CD4-positive, alpha-beta T cell treated with Interleukin-4 for 4 hours (primary cell): ENCODE measurements at regions not wholly inside any gene's neighbourhood (a gene's known extent, or its start where the extent isn't known, plus 50 kb on each side); places are given as distances from the start of the nearest gene placed in this dataset.

Experiments used
- DNase-seq: peaks from one replicate; pipeline ENCODE4 v3.0.0-alpha.2; 2020

- DNase-seq: no peak
Observed at GRCh38 chr10:16367621-16368292, 69.1 kb upstream of the PTER start.

GRCh38 chr10:16381083-16381482, 55.7 kb upstream of the PTER start:
- no peak for DNase-seq

- DNase-seq: no peak
Observed at GRCh38 chr10:16384021-16384420, 52.8 kb upstream of the PTER start.

- DNase-seq: no peak
Observed at GRCh38 chr10:16386855-16387254, 50.0 kb upstream of the PTER start.
